KMS-11 (cell line): ENCODE measurements at regions not wholly inside any gene's neighbourhood (a gene's known extent, or its start where the extent isn't known, plus 50 kb on each side); places are given as distances from the start of the nearest gene placed in this dataset.

ENCODE experiments used
- H2AFZ ChIP-seq: fragments of 200-600 bp; sonication (generic); 2 replicates; pipeline ENCODE4 v1.6.1; 2016; ENCODE audit warnings: antibody characterized with exemption, mixed run types, low read depth
- H3K27ac ChIP-seq: fragments of 200-600 bp; sonication (generic); 2 replicates; pipeline ENCODE4 v1.6.1; 2016; ENCODE audit warnings: mild to moderate bottlenecking, mixed run types
- H3K27me3 ChIP-seq: fragments of 200-600 bp; sonication (generic); 2 replicates; pipeline ENCODE4 v1.6.1; 2017; ENCODE audit warnings: mild to moderate bottlenecking, low read depth, mixed run types, moderate library complexity; ENCODE audit not compliant: insufficient read depth
- H3K36me3 ChIP-seq: fragments of 200-600 bp; sonication (generic); 2 replicates; pipeline ENCODE4 v1.6.1; 2017; ENCODE audit warnings: mild to moderate bottlenecking, mixed run types; ENCODE audit not compliant: insufficient read depth
- H3K4me1 ChIP-seq: fragments of 200-600 bp; sonication (generic); 2 replicates; pipeline ENCODE4 v1.6.1; 2016; ENCODE audit warnings: mild to moderate bottlenecking, low read depth, mixed run types; ENCODE audit not compliant: poor library complexity, severe bottlenecking
- H3K4me2 ChIP-seq: fragments of 200-600 bp; sonication (generic); 2 replicates; pipeline ENCODE4 v1.7.0; 2016; ENCODE audit warnings: mild to moderate bottlenecking, mixed run types
- H3K4me3 ChIP-seq: fragments of 200-600 bp; sonication (generic); IDR thresholded peaks from 2 replicates; pipeline ENCODE4 v1.6.1; 2017; ENCODE audit warnings: low read depth, low read length, mixed read lengths; ENCODE audit not compliant: insufficient read depth
- H3K79me2 ChIP-seq: fragments of 200-600 bp; sonication (generic); 2 replicates; pipeline ENCODE4 v1.6.1; 2016; ENCODE audit warnings: low read depth, mixed run types; ENCODE audit not compliant: insufficient read depth
- H3K9ac ChIP-seq: fragments of 200-600 bp; sonication (generic); 2 replicates; pipeline ENCODE4 v1.6.1; 2016; ENCODE audit warnings: mild to moderate bottlenecking, mixed run types
- H4K20me1 ChIP-seq: fragments of 200-600 bp; sonication (generic); 2 replicates; pipeline ENCODE4 v1.6.1; 2016; ENCODE audit warnings: mild to moderate bottlenecking, mixed run types; ENCODE audit not compliant: insufficient read depth
- CTCF ChIP-seq: fragments of 200-600 bp; sonication (generic); conservative IDR thresholded peaks from 2 replicates; pipeline ENCODE4 v1.6.1; 2017; ENCODE audit warnings: low read depth, mild to moderate bottlenecking, antibody characterized with exemption, low read length, moderate library complexity, mixed read lengths

DNA sequence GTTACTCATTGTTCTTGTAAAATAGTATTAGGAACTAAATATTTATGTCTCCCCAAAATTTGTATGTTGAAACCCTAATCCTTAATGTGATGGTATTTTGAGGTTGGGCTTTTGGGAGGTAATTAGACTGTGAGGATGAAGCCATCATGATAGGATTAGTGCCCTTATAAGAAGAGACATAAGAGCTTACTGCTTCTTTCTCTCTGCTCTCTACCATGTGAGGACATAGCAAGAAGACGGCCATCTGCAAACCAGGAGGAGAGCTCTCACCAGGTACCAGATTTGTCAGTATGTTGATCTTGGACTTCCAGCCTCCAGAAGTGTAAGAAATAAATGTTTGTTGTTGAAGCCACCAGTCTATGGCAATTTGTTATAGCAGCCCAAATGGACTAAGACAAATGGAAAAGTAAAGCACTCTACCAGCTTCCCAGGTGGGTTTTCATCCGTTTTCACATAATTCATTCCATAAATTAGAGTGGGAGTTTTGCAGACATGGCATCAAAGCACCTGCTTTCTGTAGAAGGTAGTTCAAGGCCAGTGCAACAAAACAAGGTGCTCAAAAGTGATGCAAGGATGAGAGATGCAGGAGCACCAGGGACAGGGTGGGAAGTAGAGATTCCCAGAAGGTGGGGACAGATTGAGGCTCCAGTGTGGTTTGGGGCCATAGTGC is 70.7 kb downstream of the MYCN start:
- Histone ChIP-seq H3K79me2 (no peaks in the 10 kb centered on the region), H3K27me3 (no peaks in the 10 kb centered on the region), H3K4me2 (no peak overlapping the region), H3K27ac (no peak overlapping the region), H3K9ac (no peak overlapping the region), H3K36me3 (no peaks in the 10 kb centered on the region), H4K20me1 (no peaks in the 10 kb centered on the region), H3K4me3 (no peak overlapping the region), H2AFZ (no peak overlapping the region), H3K4me1 (peaks cover 16% of the 10 kb centered on the region)
- no peak for TF ChIP-seq CTCF

DNA sequence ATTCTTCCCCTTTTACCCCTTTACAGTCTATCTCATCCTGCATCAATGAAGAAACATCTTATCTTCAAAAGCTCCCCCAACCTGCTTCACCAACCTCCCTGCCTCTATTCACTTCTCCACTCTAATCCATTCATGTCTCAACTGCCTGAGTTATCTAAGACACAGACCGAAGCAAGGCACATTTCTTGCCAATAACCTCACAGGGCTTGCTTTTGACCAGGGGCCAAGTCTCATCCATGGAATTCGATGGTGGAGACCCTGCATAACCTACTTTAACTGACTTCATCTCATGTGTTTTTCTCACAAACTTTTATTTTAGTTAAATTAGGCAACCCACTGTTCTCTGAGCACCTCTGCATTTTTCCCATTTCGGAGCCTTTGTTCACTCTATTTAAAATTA is 69.7 kb downstream of the MYCN start:
- Histone ChIP-seq H3K4me1 (peaks cover 16% of the 10 kb centered on the region), H4K20me1 (no peaks in the 10 kb centered on the region), H3K27me3 (no peaks in the 10 kb centered on the region), H3K4me2 (no peak overlapping the region), H3K9ac (no peak overlapping the region), H3K36me3 (no peaks in the 10 kb centered on the region), H3K27ac (no peak overlapping the region), H3K79me2 (no peaks in the 10 kb centered on the region), H2AFZ (no peak overlapping the region), H3K4me3 (no peak overlapping the region)
- no peak for TF ChIP-seq CTCF

DNA sequence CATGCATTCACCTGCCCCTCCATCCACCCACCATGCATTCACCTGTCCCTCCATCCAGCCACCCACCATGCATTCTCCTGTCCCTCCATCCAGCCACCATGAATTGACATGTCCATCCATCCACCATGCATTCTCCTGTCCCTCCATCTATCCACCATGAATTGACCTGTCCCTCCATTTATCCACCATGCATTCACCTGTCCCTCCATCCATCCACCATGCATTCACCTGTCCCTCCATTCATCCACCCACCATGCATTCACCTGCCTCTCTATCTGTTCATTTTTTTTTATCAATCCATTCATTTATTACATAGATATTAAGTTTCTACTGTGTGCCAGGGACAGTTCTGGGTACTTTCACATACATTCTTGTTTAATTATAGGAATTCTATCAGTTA is 69.2 kb downstream of the MYCN start:
- Histone ChIP-seq H3K4me1 (peaks cover 16% of the 10 kb centered on the region), H3K4me3 (no peak overlapping the region), H3K79me2 (no peaks in the 10 kb centered on the region), H3K27ac (no peak overlapping the region), H3K27me3 (no peaks in the 10 kb centered on the region), H2AFZ (no peak overlapping the region), H4K20me1 (no peaks in the 10 kb centered on the region), H3K9ac (no peak overlapping the region), H3K36me3 (no peaks in the 10 kb centered on the region), H3K4me2 (no peak overlapping the region)
- no peak for TF ChIP-seq CTCF

DNA sequence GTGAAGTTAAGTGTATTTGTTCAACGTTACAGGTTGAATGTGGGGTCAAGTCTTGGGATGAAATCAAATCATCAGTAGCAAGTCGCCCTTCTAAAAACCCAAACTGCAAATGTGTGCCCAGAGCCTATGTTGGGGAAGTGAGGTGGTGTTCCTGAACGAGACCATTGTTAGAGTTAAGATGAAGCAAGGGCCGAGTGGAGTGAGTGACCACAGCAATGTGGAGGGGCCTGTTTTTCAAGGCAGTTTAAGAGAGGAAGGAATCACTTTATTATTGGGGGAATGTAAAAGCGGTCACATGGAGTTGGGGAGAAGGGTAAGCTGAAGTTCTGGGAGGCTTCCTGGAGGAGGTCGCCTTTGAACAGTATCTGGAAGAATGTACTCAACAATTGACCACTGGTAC is 68.5 kb downstream of the MYCN start:
- no peaks in the 10 kb centered on the region for H3K27me3 ChIP-seq
- no peaks in the 10 kb centered on the region for H4K20me1 ChIP-seq
- no peak for TF ChIP-seq CTCF
- peaks cover 16% of the 10 kb centered on the region for H3K4me1 ChIP-seq
- no peaks in the 10 kb centered on the region for H3K36me3 ChIP-seq
- no peak overlapping the region for H3K9ac ChIP-seq
- no peak overlapping the region for H3K4me2 ChIP-seq
- H3K4me3 ChIP-seq, result no peak overlapping the region
- H2AFZ ChIP-seq, result no peak overlapping the region
- H3K27ac ChIP-seq, result no peak overlapping the region
- no peaks in the 10 kb centered on the region for H3K79me2 ChIP-seq
